ENCODE measurements at regions not wholly inside any gene's neighbourhood (a gene's known extent, or its start where the extent isn't known, plus 50 kb on each side); places are given as distances from the start of the nearest gene placed in this dataset.

GRCh38 chr7:12805518-12805928 is 118.1 kb downstream of the ARL4A start:
- Histone ChIP-seq H3K9me3 (ENCODE audit: low read depth, low read length) (no peaks in the 10 kb centered on the region), H3K27ac (no peak overlapping the region), H3K9ac (ENCODE audit: insufficient read length) (no peak overlapping the region), H3K36me3 (ENCODE audit: insufficient read depth, low read length) (no peaks in the 10 kb centered on the region), H3K4me3 (no peak overlapping the region)
- no peak for DNase-seq (ENCODE audit: low read depth, low spot score)
- TF ChIP-seq FOXP2 (optimal IDR thresholded peaks at IDR 0.05; ENCODE audit: control extremely low read depth, extremely low read length, insufficient read depth) (no peak), EZH2 (IDR thresholded peaks at IDR 0.05) (no peak), POLR2AphosphoS5 (IDR thresholded peaks at IDR 0.05; ENCODE audit: borderline replicate concordance, low read depth, low read length) (no peak)

- no peaks in the 10 kb centered on the region for H3K36me3 ChIP-seq (ENCODE audit: insufficient read depth, low read length)
- DNase-seq (ENCODE audit: low read depth, low spot score), result no peak
- no peak overlapping the region for H3K4me3 ChIP-seq
- TF ChIP-seq POLR2AphosphoS5 (IDR thresholded peaks at IDR 0.05; ENCODE audit: borderline replicate concordance, low read depth, low read length) (no peak), FOXP2 (optimal IDR thresholded peaks at IDR 0.05; ENCODE audit: control extremely low read depth, extremely low read length, insufficient read depth) (no peak), EZH2 (IDR thresholded peaks at IDR 0.05) (no peak)
- no peaks in the 10 kb centered on the region for H3K9me3 ChIP-seq (ENCODE audit: low read depth, low read length)
- no peak overlapping the region for H3K27ac ChIP-seq
- no peak overlapping the region for H3K9ac ChIP-seq (ENCODE audit: insufficient read length)
These were observed 118.5 kb downstream of the ARL4A start for GRCh38 chr7:12805957-12806356.

GRCh38 chr7:12809476-12809875 is 122.0 kb downstream of the ARL4A start:
- Histone ChIP-seq H3K27ac (no peak overlapping the region), H3K9ac (ENCODE audit: insufficient read length) (no peak overlapping the region), H3K4me3 (no peak overlapping the region), H3K9me3 (ENCODE audit: low read depth, low read length) (no peaks in the 10 kb centered on the region), H3K36me3 (ENCODE audit: insufficient read depth, low read length) (no peaks in the 10 kb centered on the region)
- DNase-seq (ENCODE audit: low read depth, low spot score), result no peak
- TF ChIP-seq POLR2AphosphoS5 (IDR thresholded peaks at IDR 0.05; ENCODE audit: borderline replicate concordance, low read depth, low read length) (no peak), EZH2 (IDR thresholded peaks at IDR 0.05) (no peak), FOXP2 (optimal IDR thresholded peaks at IDR 0.05; ENCODE audit: control extremely low read depth, extremely low read length, insufficient read depth) (no peak)

- Histone ChIP-seq H3K9me3 (ENCODE audit: low read depth, low read length) (no peaks in the 10 kb centered on the region), H3K4me3 (no peak overlapping the region), H3K27ac (no peak overlapping the region), H3K9ac (ENCODE audit: insufficient read length) (no peak overlapping the region), H3K36me3 (ENCODE audit: insufficient read depth, low read length) (no peaks in the 10 kb centered on the region)
- DNase-seq (ENCODE audit: low read depth, low spot score), result no peak
- TF ChIP-seq POLR2AphosphoS5 (IDR thresholded peaks at IDR 0.05; ENCODE audit: borderline replicate concordance, low read depth, low read length) (no peak), FOXP2 (optimal IDR thresholded peaks at IDR 0.05; ENCODE audit: control extremely low read depth, extremely low read length, insufficient read depth) (no peak), EZH2 (IDR thresholded peaks at IDR 0.05) (no peak)
These were observed 124.7 kb downstream of the ARL4A start for GRCh38 chr7:12812111-12812510.

GRCh38 chr7:12814107-12814506 is 126.7 kb downstream of the ARL4A start:
- no peak for DNase-seq (ENCODE audit: low read depth, low spot score)
- TF ChIP-seq FOXP2 (optimal IDR thresholded peaks at IDR 0.05; ENCODE audit: control extremely low read depth, extremely low read length, insufficient read depth) (no peak), EZH2 (IDR thresholded peaks at IDR 0.05) (no peak), POLR2AphosphoS5 (IDR thresholded peaks at IDR 0.05; ENCODE audit: borderline replicate concordance, low read depth, low read length) (no peak)
- Histone ChIP-seq H3K36me3 (ENCODE audit: insufficient read depth, low read length) (no peaks in the 10 kb centered on the region), H3K27ac (peak overlapping the region; percentile 92), H3K9me3 (ENCODE audit: low read depth, low read length) (no peaks in the 10 kb centered on the region), H3K4me3 (no peak overlapping the region), H3K9ac (ENCODE audit: insufficient read length) (no peak overlapping the region)

GRCh38 chr7:12814828-12815227 is 127.4 kb downstream of the ARL4A start:
- Histone ChIP-seq H3K27ac (peak overlapping the region; percentile 92), H3K9ac (ENCODE audit: insufficient read length) (peak overlapping the region; percentile 7), H3K36me3 (ENCODE audit: insufficient read depth, low read length) (no peaks in the 10 kb centered on the region), H3K9me3 (ENCODE audit: low read depth, low read length) (no peaks in the 10 kb centered on the region), H3K4me3 (peak overlapping the region; percentile 64)
- DNase-seq (ENCODE audit: low read depth, low spot score), result no peak
- TF ChIP-seq FOXP2 (optimal IDR thresholded peaks at IDR 0.05; ENCODE audit: control extremely low read depth, extremely low read length, insufficient read depth), result no peak

- peak overlapping the region; percentile 92 for H3K27ac ChIP-seq
- H3K9ac ChIP-seq (ENCODE audit: insufficient read length), result peak overlapping the region; percentile 7
- H3K36me3 ChIP-seq (ENCODE audit: insufficient read depth, low read length), result no peaks in the 10 kb centered on the region
- TF ChIP-seq POLR2AphosphoS5 (IDR thresholded peaks at IDR 0.05; ENCODE audit: borderline replicate concordance, low read depth, low read length) (no peak; the same call in 1 of the 2 replicates), FOXP2 (optimal IDR thresholded peaks at IDR 0.05; ENCODE audit: control extremely low read depth, extremely low read length, insufficient read depth) (no peak), EZH2 (IDR thresholded peaks at IDR 0.05) (no peak)
- H3K4me3 ChIP-seq, result peak overlapping the region; percentile 64
- DNase-seq (ENCODE audit: low read depth, low spot score), result no peak
- no peaks in the 10 kb centered on the region for H3K9me3 ChIP-seq (ENCODE audit: low read depth, low read length)
These were observed 128.0 kb downstream of the ARL4A start for GRCh38 chr7:12815426-12815825.

- no peak for DNase-seq (ENCODE audit: low read depth, low spot score)
- Histone ChIP-seq H3K9ac (ENCODE audit: insufficient read length) (peak overlapping the region; percentile 7), H3K36me3 (ENCODE audit: insufficient read depth, low read length) (no peaks in the 10 kb centered on the region), H3K9me3 (ENCODE audit: low read depth, low read length) (no peaks in the 10 kb centered on the region), H3K4me3 (peak overlapping the region; percentile 64), H3K27ac (peak overlapping the region; percentile 92)
- no peak for TF ChIP-seq FOXP2 (optimal IDR thresholded peaks at IDR 0.05; ENCODE audit: control extremely low read depth, extremely low read length, insufficient read depth)
- no peak for TF ChIP-seq EZH2 (IDR thresholded peaks at IDR 0.05)
- no peak for TF ChIP-seq POLR2AphosphoS5 (IDR thresholded peaks at IDR 0.05; ENCODE audit: borderline replicate concordance, low read depth, low read length)
These were observed 128.4 kb downstream of the ARL4A start for GRCh38 chr7:12815871-12816270.

GRCh38 chr7:12820777-12821176 is 133.3 kb downstream of the ARL4A start:
- Histone ChIP-seq H3K9me3 (ENCODE audit: low read depth, low read length) (no peaks in the 10 kb centered on the region), H3K36me3 (ENCODE audit: insufficient read depth, low read length) (no peaks in the 10 kb centered on the region), H3K4me3 (no peak overlapping the region), H3K9ac (ENCODE audit: insufficient read length) (no peak overlapping the region), H3K27ac (no peak overlapping the region)
- no peak for DNase-seq (ENCODE audit: low read depth, low spot score)
- TF ChIP-seq POLR2AphosphoS5 (IDR thresholded peaks at IDR 0.05; ENCODE audit: borderline replicate concordance, low read depth, low read length) (no peak), EZH2 (IDR thresholded peaks at IDR 0.05) (no peak), FOXP2 (optimal IDR thresholded peaks at IDR 0.05; ENCODE audit: control extremely low read depth, extremely low read length, insufficient read depth) (no peak)
